ENCODE measurements at regions not wholly inside any gene's neighbourhood (a gene's known extent, or its start where the extent isn't known, plus 50 kb on each side); places are given as distances from the start of the nearest gene placed in this dataset.

- TF ChIP-seq POLR2A (IDR thresholded peaks at IDR 0.05; ENCODE audit: low read length) = no peak
- TF ChIP-seq GATA1 (IDR thresholded peaks at IDR 0.05; ENCODE audit: low read depth, low read length) = no peak
Observed at GRCh38 chr3:88628901-88629300, 478.5 kb upstream of the EPHA3 start.

All from erythroblast (primary cell).